Activated CD4-positive, alpha-beta T cell treated with anti-CD3 and anti-CD28 coated beads, Interleukin-2, amount 50 U/mL, for 48 hours (primary cell): ENCODE measurements at regions not wholly inside any gene's neighbourhood (a gene's known extent, or its start where the extent isn't known, plus 50 kb on each side); places are given as distances from the start of the nearest gene placed in this dataset.
"Not testable (repeated sequence)": the region's sequence is repeated elsewhere in the genome, so short reads cannot be mapped to it uniquely, and the experiment has no call there.

ENCODE experiments used
- DNase-seq, 2 experiments: peaks; one replicate each; pipeline ENCODE4 v3.0.0-alpha.2; 2020

DNA sequence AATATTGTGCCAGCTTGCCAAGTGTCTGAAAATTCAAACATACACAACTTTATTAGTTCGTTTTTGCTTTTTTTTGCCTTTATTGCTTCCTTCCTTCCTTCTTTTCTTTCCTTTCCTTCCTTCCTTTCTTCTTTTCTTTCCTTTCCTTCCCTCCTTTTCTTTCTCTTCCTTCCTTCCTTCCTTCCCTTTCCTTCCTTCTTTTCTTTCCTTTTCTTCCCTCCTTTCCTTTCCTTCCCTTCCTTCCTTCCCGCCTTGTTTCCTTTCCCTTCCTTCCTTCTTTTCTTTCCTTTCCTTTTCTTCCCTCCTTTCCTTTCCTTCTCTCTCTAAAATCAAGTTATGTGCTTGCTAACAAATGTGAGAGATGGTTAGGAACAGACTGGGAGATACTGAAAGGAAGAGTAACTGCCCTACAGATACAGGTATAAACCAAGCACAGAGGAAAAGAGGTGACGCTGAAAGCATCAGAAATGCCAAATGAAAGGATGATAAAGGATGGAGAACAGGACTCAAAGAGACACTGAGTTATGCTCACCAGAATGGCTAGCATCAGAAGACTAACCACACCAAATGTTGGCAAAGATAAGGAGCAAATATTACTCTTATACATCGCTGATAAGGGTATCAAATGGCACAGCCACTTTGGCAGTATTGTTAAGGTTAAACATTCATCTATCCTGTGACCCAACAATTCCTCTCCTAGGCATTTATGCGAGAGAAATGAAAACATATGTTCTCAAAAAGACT is 151.6 kb downstream of the MREG start:
- DNase-seq, result no peak

DNA sequence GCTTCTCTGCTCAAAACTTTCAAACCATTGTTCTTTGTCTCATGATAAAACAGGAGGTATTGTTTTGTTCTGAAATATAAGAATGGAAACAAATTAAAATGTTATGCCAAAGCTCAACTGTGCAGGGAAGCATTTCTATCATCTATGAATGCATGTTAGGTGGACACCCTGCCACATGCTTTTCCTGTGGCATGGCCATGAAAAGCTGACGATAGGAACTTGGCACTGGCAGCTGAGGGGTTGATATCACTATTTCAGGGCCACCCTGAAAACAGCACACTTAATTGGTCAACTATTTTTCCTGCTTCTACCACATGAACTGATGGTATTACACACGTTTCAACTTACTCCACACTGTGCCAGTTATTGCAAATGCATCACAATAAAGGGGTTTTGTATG is 157.3 kb downstream of the MREG start:
- no peak for DNase-seq

DNA sequence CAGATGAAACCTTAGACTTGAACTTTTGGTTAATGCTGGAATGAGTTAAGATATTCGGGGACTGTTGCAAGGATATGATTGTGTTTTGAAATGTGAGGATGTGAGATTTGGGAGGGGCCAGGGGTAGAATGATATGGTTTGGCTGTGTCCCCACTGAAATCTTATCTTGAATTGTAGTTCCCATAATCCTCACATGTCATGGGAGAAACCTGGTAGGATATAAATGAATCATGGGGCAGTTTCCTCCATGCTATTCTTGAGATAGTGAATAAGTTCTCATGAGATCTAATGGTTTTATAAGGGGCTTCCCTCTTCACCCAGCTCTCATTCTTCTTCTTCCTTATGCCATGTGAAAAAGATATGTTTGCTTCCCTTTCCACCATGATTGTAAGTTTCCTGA is 158.0 kb downstream of the MREG start:
- not testable (repeated sequence) for DNase-seq

DNA sequence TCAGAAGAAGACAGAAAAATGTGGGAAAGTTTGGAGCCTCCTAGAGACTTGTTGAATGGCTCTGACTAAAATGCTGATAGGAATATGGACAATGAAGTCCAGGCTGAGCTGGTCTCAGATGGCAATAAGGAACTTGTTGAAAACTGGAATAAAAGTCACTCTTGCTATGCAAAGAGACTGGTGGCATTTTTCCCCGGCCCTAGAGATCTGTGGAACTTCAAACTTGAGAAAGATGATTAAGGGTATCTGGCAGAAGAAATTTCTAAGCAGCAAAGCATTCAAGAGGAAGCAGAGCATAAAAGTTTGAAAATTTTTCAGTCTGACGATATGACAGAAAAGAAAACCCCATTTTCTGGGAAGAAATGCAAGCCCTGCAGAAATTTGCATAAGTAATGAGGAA is 159.3 kb downstream of the MREG start:
- DNase-seq, result no peak

DNA sequence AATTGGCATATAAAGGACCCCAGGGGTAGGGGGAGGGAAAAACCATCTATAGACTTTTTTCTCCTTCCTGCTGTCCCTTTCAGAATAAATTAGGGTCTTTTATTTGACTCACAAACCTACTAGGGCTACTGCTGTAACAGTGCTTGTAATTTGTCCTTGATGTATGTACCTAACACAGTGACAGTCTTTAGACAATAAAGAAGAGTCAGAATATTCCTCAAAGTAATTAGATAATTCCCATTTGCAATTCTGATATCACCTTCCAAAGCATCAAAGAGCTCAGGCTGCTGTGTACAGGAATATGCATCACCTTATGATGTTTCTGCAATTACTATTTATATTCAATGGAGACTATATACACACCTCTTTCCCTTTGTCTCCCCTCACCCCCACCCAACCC is 161.7 kb downstream of the MREG start:
- DNase-seq, result no peak

DNA sequence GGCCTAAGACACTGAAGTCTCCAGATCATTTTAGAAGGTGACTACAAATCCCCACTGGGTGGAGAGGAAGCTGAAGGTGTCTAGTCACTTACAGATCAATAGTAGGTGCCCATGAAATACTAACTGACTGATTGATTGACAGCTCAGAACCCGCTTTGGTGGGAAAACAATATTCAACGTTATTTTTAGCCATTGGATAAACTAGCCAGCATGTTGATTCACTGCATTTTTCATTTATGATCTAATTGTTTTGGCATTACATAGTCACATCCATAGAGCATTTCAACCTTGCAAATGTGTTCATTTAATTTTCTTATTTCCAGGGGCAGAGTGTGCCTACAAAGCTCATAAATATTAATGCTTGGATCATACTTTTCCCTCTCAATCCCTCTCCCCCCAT is 162.3 kb downstream of the MREG start:
- DNase-seq, result no peak

DNA sequence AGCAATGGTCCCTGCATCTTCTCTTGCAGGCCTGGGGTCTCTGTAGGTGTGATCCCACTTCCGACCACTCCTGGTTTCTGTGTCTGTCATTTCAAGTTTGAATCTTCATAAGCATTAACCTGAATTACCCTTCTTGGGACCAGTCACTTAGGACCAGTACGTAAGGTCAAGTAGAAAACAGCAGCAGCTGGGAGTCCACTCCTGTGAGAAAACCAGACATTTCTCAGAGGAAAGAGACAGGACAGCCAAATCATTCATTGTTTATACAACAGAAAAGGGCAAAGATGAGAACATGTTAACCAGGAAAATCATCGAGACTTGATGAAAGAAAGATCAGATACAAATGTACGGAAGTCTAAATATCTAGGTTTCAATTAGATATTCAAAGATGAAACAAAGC is 163.0 kb downstream of the MREG start:
- no peak for DNase-seq

DNA sequence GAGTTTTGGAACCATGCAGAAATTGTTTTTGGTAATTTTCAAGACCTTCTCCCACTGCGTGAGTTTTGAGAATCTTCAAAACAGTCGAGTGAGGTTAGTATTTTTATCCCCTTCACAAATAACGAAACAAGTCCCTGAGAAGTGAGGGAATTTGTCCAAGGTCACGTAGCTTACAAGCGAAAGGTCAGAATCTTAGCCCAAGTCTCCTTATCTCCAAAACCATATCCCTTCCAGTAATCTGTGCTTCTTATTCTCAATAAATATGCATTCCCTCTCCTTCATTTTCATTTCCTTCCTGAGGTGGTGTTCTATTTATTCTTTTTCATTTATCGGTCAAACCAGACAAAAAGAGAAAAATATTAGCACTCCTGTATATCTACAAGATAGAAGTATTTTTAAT is 163.6 kb downstream of the MREG start:
- no peak for DNase-seq

DNA sequence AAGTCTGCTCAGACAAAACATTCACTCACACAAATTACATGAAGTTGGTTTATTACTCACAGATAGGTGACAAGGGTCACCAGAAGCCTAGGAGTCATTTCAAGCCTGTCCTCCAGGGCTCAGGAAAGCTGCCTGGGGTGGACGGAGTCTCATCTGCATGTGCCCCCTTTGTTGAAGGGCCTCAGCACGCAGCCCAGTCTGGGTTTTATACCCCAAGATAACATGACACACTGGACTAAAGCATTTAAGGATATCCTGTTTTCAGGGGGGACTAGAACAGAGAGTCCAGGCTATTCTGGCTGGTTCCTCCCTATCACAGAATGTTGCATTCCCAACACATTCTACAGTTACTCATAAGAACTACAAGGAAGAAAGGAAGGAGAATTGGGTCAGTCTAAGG is 164.7 kb downstream of the MREG start:
- no peak for DNase-seq

DNA sequence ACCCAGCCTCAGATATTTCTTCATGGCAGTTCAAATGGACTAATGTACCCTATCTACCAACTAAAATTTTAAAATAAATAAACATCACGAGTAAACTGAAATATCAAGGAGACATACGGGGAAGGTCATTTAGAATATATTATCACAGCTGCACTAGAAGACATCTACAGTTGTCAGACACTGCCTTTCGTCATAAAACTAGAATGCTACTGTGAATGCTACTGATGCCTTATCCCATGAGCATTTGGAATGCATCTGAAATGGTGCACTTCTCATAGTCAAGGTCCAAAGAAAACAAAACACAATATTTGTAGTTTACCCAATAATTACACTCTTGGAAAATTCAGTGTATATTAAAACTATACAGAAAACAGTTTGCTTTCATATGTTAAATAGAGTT is 165.2 kb downstream of the MREG start:
- no peak for DNase-seq

DNA sequence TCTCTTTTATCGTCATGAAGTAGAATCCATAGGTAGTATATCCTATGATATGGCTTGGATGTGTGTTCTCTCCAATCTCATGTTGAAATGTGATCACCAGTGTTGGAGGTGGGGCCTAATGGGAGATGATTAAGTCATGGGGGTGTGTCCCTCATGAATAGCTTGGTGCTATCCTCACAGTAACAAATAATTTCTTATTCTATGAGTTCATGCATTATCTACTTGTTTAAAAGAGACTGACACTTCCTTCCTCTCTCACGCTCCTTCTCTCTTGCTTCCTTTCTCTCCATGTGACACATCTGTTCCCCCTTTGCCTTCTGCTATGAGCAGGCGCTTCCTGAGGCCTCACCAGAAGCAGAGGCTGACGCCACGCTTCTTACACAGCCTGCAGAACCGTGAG is 165.6 kb downstream of the MREG start:
- DNase-seq, result no peak

DNA sequence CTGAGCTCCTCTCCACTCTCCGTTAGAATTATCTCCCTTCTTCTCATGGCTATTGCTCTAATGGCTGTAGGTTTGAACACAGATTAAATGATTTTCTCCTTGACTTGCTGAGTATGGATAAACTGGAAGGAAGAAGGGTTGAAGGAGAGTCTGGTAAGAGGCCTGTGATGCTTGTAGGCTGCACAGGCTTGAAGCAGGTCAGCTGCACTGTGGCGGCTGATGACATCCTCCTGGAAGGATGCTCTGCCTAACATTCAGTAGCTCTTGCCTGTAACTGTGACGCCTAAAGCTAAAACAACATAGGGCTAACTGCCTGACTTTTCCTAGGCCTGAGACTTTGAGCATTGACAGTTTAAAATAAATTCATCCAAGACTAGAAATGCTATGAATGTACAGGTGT is 166.3 kb downstream of the MREG start:
- DNase-seq, result no peak

DNA sequence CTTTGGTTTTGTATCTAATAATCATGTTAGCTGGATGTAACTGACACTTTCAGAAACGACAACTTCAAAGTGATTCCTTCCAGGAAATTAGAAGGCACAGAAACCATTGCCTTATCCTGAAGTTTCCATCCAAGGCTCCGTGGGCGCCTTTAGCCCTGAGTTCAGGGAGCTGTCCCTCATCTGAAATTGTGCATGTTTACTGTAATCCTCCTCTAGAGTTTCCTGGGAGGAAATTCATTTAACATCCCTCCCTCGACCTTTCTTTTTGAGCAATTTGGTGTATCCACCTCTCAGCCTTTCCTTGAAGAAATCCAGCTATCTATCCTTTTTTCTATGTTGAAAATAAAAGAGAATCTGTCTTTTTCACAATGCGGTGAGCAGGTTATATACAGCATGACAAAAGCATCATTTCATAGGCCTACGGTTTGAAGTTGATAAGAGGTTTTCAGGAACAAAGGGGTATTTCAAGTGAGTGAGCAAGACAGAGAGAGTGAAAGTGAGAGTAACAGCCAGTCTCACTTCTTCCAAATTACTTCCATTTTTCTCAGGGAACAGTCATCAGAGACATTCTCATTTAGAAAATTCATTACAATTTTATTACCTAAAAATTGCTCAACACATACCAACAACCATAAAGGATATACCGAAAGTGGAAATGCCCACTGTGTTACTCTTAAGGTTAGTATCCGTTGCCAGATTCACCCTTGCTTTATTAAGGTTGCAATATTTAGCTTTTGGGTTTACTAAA is 167.3 kb downstream of the MREG start:
- no peak for DNase-seq

DNA sequence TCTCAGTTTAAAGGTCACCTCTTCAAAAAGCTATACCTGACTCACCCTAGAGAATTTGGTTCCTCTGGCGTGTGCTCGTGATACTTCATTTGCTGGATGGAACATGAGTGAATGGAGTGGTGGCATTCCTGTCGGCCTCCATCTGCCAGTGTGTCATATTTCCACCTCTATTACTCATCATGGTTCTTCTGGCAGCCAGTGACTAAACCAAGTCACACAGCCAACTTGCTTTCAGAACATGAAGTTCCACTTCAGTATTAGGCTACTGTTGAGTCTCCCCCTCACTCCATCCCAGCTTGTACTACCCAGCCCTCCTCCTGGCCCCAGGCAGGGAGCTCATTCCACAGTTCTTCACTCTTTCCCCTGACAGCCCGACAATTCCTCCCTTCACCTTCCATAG is 169.8 kb downstream of the MREG start:
- no peak for DNase-seq

DNA sequence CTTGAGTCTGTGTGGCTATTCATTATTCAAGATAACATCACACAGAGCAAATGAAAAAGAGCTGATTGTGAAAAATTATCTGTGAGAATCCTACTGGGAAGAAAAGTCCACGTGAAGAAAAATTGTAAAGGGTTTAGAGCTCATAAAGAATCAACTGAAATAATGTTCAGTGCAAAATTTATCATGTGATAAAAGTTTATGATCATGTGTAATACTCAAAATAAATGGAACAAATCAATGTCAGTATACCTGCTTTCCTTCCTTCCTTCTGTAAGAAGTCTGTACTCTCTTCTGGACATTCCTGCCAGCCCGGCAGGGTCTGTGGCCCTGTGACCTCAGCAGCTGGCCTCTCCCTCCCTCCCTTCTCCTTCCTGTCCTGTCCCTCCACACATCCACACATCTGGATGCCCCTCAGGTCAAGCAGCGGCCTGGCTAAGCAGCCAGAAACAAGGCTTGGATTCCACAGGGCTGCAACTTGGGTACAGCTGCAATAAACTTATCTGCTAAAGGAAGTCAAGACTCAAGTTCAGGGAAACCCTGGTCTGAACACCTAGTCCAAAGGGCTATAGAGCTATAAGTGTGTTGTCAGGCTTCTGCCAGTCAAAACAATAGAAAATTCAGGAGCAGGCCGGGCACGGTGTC is 172.1 kb downstream of the MREG start:
- DNase-seq, result no peak

DNA sequence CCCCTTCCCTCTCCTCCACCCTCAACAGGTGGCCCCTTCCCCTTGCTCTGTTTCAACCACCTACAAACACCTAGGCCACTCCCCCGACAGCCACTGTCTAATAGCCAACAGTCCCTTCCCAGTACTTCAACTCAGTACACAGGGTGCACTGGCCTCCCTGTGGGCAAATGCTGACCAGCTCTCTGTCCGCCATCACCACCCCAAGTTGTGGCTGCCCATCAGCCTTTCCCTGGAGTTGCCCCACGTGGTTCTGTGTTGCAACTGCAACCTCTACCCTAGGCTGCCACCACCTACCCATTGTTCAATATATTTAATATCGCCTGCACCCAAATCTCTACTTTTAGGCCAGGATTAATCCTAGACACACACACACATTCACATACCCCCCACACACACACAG is 173.5 kb downstream of the MREG start:
- no peak for DNase-seq

DNA sequence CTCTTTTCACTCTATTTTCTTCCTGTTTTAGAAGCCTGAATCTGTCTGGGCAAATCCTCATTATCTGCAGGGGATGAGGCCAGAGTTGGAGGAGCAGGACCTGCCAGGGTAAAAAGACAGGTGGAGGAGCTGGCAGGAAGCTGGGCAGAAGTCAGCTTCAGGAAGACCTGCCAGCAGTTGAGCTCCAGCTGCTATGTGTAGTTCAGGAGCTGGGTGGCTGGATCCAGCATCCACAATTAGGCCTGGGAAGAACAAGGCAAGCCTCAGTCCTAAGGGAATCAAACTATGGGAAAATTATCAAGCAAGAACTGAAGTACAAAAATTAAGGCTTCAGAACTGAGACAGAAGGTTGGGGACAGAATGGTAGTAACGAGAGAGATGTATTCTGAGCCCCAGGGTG is 174.0 kb downstream of the MREG start:
- DNase-seq, result no peak

DNA sequence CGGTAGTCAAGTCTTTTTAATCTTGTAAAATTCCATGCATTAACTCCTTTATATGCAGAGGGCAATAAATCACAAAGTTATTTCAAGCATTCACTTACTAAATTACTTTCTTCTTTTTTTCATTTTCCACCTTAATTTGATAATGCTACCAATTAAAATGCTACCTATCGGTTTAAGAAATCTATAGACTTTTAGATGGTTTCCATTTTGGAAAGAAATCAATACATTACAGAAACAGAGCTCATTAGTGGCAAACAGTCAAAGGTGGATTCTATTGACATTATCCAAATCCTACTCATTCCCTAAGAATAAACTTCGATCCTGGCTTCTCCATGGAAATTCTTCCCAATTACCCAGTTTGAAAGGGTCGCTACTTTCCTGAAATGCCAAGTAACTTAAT is 176.5 kb downstream of the MREG start:
- DNase-seq, result no peak

DNA sequence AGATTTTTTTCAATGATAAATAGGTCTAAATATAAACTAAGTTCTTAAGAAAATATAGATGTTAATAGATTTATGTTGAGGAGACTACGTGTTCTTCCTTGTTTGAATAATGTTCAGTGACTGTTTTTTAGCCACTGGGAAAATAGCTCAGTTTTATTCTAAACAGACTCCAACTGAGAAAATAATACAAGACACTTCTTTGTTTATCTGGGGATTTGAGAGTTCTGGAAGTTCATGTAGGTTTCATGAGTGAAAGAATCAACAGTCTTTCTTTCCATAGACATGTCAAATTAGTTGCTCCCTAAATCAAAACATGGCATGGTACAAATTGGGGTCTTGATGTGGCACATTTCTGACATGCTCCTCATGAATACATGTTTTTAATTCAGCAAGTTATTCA is 177.7 kb downstream of the MREG start:
- no peak for DNase-seq

DNA sequence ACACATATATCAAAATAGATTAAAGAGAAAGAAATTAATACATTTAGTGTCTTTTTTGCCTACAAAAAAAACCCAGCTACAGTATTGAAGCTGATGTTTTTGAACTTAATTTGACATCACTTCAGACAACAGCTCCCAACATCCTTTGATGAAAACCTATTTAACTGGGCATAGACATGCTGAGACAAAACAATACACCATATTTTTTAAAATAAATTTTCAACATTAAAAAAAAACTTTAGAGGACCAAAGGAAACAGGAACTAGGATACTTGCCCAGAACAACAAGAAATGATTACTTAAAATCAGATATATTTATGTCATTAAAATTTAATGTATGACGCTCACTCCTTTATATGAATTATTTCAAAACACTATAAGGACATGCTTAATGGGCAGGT is 178.1 kb downstream of the MREG start:
- DNase-seq, result no peak

DNA sequence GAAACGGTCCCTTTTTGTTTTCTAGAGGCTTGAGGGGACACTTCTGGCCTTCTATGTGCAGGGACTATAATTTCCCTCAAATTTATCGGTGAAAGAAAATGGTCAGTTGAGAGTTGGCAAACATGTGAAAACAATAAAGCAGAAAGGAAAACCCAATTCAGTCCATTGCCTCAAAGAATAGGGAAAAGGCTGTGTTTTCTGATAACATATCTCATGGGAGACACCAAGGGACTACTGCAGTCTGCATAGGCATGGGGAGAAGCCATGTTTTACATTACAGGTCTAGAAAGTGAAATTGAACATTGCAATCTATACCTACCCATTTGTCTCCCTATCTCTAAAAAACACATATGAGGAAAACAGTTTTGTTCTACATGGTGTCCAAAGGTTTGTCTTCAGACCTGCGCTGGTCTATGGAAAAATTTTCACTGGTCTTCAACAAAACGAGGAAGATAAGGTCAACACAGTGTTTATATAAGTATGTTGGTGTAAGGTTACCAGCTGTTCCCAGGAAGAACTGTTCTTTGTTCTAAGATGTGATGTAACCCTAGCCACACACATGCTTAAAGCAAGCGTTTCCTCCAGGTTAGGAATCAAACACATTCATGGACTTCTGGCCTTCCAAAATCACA is 179.7 kb downstream of the MREG start:
- DNase-seq, result no peak

DNA sequence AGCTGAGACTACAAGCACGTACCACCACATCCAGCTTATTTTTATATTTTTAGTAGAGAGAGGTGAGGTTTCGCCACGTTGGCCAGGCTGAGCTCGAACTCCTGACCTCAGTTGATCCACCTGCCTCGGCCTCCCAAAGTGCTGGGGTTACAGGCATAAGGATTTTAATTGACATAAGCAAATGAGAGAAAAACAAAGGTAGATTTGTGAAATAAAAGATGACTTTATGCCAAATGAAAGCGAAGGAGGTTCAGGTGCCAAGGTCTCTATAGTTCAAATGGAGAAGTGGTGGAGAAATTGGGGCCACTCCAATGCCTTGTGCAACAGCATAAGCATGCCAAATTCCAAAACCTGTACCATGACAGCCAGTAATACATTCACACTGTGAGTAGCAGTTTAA is 180.6 kb downstream of the MREG start:
- no peak for DNase-seq

DNA sequence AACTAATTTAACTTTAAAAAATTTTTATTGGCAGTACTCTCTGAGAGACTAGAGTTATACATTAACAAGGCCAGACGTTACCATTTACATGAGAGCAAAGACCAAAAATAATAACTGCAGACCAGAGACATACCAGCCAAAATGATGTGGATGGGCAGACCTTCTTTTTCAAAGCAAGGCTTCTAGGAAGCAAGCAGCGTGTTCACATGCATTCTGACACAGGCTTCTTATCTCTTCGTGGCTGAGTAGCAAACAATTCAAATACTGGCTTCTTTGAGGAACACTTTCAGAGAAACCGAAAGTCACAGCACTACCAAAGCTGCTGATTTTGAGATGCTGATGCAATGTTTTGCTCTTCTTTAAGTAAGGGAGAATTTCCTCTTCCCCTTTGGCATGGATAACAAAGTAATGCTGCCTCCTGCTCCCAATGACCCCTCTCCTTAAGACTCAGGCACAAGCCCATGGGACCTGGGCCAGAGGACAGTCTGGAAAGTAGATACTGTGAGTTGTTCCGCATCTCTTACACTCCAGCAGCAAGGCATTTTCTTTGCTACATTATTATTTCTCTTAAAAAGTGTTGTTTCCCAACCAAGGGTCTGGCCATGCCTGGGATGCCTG is 181.9 kb downstream of the MREG start:
- no peak for DNase-seq
